GM12864 (cell line): ENCODE measurements at regions not wholly inside any gene's neighbourhood (a gene's known extent, or its start where the extent isn't known, plus 50 kb on each side); places are given as distances from the start of the nearest gene placed in this dataset.
"Not testable (repeated sequence)": the region's sequence is repeated elsewhere in the genome, so short reads cannot be mapped to it uniquely, and the experiment has no call there.

Source experiments
- DNase-seq: peaks from one replicate; pipeline ENCODE4 v3.0.0-alpha.2; 2011; ENCODE audit warnings: low read depth
- H3K4me3 ChIP-seq: 2 replicates; pipeline ENCODE4 v1.5.1; 2011; ENCODE audit warnings: mild to moderate bottlenecking, low read depth, low read length, control low read depth
- CTCF ChIP-seq: IDR thresholded peaks from 2 replicates; pipeline ENCODE4 v1.5.1; 2011; ENCODE audit warnings: low read depth, mild to moderate bottlenecking, moderate library complexity, low read length, control low read depth, inconsistent platforms; ENCODE audit errors: missing control alignments

GRCh38 chr7:34222722-34223121 lies 317.4 kb downstream of the BMPER start:
- no peak overlapping the region for H3K4me3 ChIP-seq
- no peak for TF ChIP-seq CTCF
- no peak for DNase-seq

GRCh38 chr7:34224281-34224680 lies 318.9 kb downstream of the BMPER start:
- no peak for TF ChIP-seq CTCF
- no peak overlapping the region for H3K4me3 ChIP-seq
- no peak for DNase-seq

GRCh38 chr7:34225193-34225592 lies 319.9 kb downstream of the BMPER start:
- no peak overlapping the region for H3K4me3 ChIP-seq
- DNase-seq: no peak
- TF ChIP-seq CTCF: no peak

- DNase-seq: no peak
- no peak overlapping the region for H3K4me3 ChIP-seq
- no peak for TF ChIP-seq CTCF
Observed at GRCh38 chr7:34227525-34227924, 322.2 kb downstream of the BMPER start.

GRCh38 chr7:34235101-34235500 lies 329.8 kb downstream of the BMPER start:
- not testable (repeated sequence) for DNase-seq, H3K4me3 ChIP-seq

- H3K4me3 ChIP-seq: no peak overlapping the region
- no peak for DNase-seq
- TF ChIP-seq CTCF: no peak
Observed at GRCh38 chr7:34236057-34236456, 330.7 kb downstream of the BMPER start.

GRCh38 chr7:34236839-34237492 lies 331.6 kb downstream of the BMPER start:
- TF ChIP-seq CTCF: no peak
- no peak overlapping the region for H3K4me3 ChIP-seq
- DNase-seq: no peak

- no peak overlapping the region for H3K4me3 ChIP-seq
- TF ChIP-seq CTCF: no peak
- no peak for DNase-seq
Observed at GRCh38 chr7:34237493-34237849, 332.1 kb downstream of the BMPER start.
